Mesodermal cell (in vitro differentiated cells): ENCODE measurements at regions not wholly inside any gene's neighbourhood (a gene's known extent, or its start where the extent isn't known, plus 50 kb on each side); places are given as distances from the start of the nearest gene placed in this dataset.

Source experiments
- H3K27ac ChIP-seq: 2 replicates; pipeline ENCODE4 v1.7.0; 2013; ENCODE audit warnings: mild to moderate bottlenecking, low read depth, low read length, moderate library complexity; ENCODE audit not compliant: severe bottlenecking
- H3K36me3 ChIP-seq: 2 replicates; pipeline ENCODE4 v1.7.1; 2013; ENCODE audit warnings: mild to moderate bottlenecking, low read length, moderate library complexity; ENCODE audit not compliant: control insufficient read depth, insufficient read depth
- H3K4me1 ChIP-seq: one replicate; pipeline ENCODE4 v1.7.1; 2013; ENCODE audit warnings: mild to moderate bottlenecking, low read length; ENCODE audit not compliant: insufficient read depth, control insufficient read depth, poor library complexity, severe bottlenecking
- H3K4me3 ChIP-seq: 2 replicates; pipeline ENCODE4 v1.7.0; 2013; ENCODE audit warnings: low read length, control low read depth, mild to moderate bottlenecking; ENCODE audit not compliant: insufficient read depth, poor library complexity, severe bottlenecking; ENCODE audit errors: extremely low read depth
- H3K9me3 ChIP-seq: 2 replicates; pipeline ENCODE4 v1.7.1; 2013; ENCODE audit warnings: mild to moderate bottlenecking, low read length, moderate library complexity; ENCODE audit not compliant: control insufficient read depth
- WGBS, 2 experiments: methylation state at CpG; one replicate each; pipeline ENCODE4 v1.1.5; 2013; ENCODE audit warnings: missing lambda C conversion rate in 2 of 2; ENCODE audit not compliant: insufficient coverage in 2 of 2; 5-methylcytosine and 5-hydroxymethylcytosine counted together

DNA sequence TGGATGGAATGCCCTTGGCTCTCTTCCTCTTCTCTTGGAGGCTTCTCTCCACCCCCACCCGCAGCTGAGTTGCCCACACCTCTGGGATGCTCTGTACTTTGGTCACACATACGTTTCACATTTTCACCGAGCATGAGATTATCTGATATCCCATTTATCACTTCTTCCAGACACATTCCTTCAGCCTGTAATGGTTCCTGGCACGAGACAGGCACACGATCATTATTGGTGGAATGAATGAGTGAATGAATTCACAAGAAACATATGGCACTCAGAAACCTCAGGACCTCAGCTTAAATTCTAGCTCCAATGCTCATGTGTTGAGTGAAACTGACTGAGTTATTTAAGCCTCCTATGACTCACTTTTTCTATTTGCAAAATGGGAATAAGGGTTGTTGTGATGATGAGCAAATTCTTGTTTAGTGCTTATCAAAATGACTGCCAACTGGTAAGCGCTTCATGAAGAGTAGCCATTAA lies 242.7 kb upstream of the JUN start:
- 93% methylated on average over 3 of the region's 6 CpGs; no CpG with 5 or more reads in 1 of the 2 experiments for WGBS, 2 experiments
- H3K4me1 ChIP-seq, result peaks cover 17% of the 10 kb centered on the region
- no peaks in the 10 kb centered on the region for H3K9me3 ChIP-seq
- H3K36me3 ChIP-seq, result no peaks in the 10 kb centered on the region
- H3K4me3 ChIP-seq, result no peak overlapping the region
- no peak overlapping the region for H3K27ac ChIP-seq

DNA sequence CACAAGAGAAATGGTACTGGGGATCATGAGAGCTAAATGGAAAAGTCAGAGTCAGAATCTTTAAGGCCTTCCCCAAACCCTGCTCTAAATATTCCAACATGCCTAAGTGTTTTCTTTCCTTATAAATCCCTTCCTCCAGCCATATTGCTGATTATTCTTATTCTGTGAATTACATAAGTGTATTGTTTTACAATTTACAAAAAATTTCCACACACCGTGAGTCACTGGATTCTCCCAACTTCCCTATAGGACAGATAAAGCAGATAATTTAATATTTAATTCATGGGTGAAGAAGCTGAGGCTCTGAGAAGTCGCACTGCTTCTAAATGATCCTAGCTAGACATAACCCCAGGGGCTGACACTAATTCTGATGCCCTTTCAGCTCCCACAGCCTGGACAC lies 243.3 kb upstream of the JUN start:
- no peak overlapping the region for H3K4me3 ChIP-seq
- H3K4me1 ChIP-seq, result peaks cover 17% of the 10 kb centered on the region
- no CpG with 5 or more reads among the region's 2 CpGs for WGBS, 2 experiments
- no peaks in the 10 kb centered on the region for H3K36me3 ChIP-seq
- H3K9me3 ChIP-seq, result no peaks in the 10 kb centered on the region
- no peak overlapping the region for H3K27ac ChIP-seq

DNA sequence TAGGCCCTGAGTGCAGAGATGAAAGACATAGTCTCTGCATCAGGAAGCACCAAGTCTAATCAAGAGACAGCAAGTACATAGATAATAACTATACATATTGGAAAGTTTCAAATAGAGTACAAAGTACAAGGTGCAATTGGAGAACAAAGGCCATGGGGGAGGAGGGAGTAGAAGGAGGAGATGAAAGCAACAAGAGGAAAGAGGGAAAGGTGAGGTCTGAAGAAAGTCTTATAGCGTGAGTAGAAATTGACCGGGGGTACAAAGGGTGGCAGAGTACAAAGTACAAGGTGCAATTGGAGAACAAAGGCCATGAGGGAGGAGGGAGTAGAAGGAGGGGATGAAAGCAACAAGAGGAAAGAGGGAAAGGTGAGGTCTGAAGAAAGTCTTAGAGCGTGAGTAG lies 244.2 kb upstream of the JUN start:
- WGBS, 2 experiments, result 92 to 100% methylated on average over 3 of the region's 3 CpGs
- H3K4me1 ChIP-seq, result peaks cover 17% of the 10 kb centered on the region
- no peaks in the 10 kb centered on the region for H3K9me3 ChIP-seq
- no peak overlapping the region for H3K27ac ChIP-seq
- H3K4me3 ChIP-seq, result no peak overlapping the region
- no peaks in the 10 kb centered on the region for H3K36me3 ChIP-seq

DNA sequence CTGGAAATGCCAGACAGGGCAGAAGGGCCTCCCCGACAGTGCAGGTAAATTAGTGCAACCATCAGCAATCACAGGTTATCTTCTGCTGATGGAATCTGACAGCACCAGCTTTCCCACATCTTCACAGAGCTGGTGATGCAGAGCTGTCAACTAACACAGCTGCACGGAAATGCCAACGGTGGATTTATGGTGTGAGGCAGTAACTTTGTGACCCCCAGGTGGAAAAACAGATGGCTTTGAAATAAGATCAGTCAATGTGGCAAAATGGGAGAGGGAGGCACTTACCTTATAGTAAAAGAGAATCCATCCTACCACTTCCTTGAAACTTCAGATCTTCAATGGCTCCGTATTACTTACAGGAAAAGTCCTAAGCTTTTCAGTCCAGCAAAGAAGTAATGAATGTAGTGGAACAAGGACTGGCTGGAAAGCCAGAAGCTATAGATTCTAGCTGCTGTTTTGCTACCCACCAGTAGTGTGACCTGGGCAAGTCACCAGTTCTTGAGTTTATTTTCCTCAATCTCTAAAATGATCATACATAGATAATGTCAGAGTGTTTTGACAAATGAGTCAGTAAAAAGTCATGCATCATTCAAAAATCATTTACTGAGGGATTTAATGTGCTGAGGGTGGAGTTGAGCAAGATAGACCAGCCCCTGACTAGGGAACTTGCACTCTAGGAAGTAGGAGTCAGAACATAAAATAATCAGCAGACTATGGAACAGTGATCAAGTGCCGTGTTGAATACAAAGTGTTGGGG lies 245.7 kb upstream of the JUN start:
- Histone ChIP-seq H3K4me1 (peaks cover 17% of the 10 kb centered on the region), H3K9me3 (no peaks in the 10 kb centered on the region), H3K4me3 (no peak overlapping the region), H3K27ac (no peak overlapping the region), H3K36me3 (no peaks in the 10 kb centered on the region)
- WGBS, 2 experiments, result 96 to 100% methylated on average over 1 to 2 of the region's 5 CpGs

DNA sequence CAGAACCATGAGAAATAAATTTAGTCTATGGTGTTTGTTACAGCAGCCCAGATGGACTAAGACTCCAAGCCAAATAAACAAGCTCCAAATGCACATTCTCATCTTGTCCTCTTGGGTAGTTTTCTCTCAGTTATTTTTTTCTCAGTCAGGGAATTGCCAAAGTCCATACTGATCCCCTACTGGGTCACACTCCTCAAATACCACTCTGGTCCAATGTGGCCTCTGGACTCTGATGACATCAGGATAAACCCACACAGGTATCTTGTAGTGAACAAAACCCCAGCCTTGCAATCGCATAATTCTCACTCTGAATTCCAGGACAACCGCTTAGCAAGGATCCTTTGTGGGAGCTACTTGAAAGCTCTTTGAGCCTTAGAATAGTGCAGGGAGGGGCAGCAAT lies 248.4 kb upstream of the JUN start:
- no peaks in the 10 kb centered on the region for H3K4me1 ChIP-seq
- H3K9me3 ChIP-seq, result no peaks in the 10 kb centered on the region
- no peak overlapping the region for H3K4me3 ChIP-seq
- no peak overlapping the region for H3K27ac ChIP-seq
- no peaks in the 10 kb centered on the region for H3K36me3 ChIP-seq
- WGBS, 2 experiments, result 100% methylated on average over 1 of the region's 2 CpGs

DNA sequence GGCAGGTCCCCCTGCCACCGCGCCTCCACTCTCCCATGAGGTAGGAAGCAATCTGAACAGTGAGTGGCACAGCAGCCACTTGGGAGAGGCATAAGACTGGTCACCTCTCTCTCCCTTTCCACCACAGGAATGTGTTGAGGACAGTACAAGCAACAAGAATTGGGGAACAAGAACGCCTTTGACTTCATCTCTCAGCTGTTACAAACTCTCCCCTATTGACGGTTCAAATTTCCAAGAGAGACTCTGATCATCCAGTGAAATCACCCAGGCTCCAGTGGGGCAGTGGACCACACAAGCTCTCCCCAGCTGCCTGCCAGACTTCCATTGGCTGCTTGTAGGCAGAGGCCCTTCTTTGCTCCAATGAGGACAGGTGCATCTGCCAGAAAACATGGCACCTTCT lies 249.9 kb upstream of the JUN start:
- no peak overlapping the region for H3K27ac ChIP-seq
- no peaks in the 10 kb centered on the region for H3K4me1 ChIP-seq
- no peak overlapping the region for H3K4me3 ChIP-seq
- WGBS, 2 experiments, result 94 to 100% methylated on average over 1 to 2 of the region's 4 CpGs
- H3K9me3 ChIP-seq, result no peaks in the 10 kb centered on the region
- H3K36me3 ChIP-seq, result no peaks in the 10 kb centered on the region

DNA sequence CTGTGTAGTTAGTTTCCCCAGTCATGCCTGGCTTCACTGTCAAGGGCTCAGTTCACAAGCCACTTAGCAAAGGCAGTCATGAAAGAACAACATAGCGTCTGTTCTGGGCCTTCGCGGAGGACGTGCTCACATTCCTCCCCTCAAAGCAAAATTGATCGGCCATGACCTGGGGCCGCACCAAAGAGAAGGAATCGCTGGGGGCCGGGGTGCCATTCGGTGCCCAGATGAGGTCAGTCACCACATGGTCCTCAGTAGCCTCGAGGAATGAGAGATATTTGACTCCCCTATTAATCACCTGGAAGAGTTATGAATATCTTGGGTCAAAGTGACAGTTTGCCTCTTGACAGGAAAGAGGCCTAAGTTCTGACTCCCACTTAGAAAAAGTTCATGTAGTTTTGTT lies 251.1 kb upstream of the JUN start:
- no peaks in the 10 kb centered on the region for H3K9me3 ChIP-seq
- WGBS, 2 experiments, result 74 to 77% methylated on average over 5 to 8 of the region's 10 CpGs
- H3K36me3 ChIP-seq, result no peaks in the 10 kb centered on the region
- no peak overlapping the region for H3K4me3 ChIP-seq
- H3K27ac ChIP-seq, result no peak overlapping the region
- no peaks in the 10 kb centered on the region for H3K4me1 ChIP-seq

DNA sequence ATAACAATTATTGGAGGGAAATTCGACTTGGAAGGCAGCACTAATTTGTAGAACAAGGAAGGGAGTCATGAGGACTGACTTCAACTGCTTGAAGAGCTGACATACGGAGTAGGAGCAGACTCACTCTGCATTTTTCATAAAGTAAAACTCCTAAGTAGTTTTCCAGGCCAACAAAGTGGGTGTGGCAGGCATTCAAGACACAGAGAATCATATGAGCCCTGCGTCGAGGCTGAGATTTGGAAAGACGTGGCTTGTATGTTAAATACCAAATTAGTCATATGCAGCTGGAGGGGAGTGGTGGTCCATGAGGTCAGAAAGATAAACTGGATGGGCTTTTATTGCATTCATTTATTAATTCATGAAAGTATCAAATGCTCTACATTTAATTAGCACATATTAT lies 255.7 kb upstream of the JUN start:
- Histone ChIP-seq H3K4me1 (no peaks in the 10 kb centered on the region), H3K9me3 (no peaks in the 10 kb centered on the region), H3K36me3 (no peaks in the 10 kb centered on the region), H3K4me3 (no peak overlapping the region), H3K27ac (no peak overlapping the region)
- WGBS, 2 experiments, result 89 to 90% methylated on average over 4 to 5 of the region's 5 CpGs

DNA sequence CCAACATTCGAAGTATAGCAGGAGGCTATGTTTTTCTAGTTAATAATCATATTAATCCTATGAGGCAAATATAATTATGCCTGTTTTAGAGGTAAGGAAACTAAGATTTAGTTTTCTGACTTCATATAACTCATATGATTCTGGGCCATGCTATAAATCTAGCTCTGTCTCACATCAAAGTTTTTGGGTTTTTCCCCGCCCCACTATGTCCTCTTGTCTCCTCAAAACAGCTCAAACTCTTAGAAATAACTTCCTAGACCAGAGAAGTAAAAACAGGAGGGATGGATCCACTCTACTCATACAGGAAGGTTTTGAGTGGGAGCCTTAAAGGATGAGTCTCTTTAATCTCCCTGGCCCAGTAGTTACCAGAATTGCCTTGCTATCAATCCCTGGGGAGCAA lies 256.4 kb upstream of the FGGY start:
- no peaks in the 10 kb centered on the region for H3K9me3 ChIP-seq
- H3K27ac ChIP-seq, result no peak overlapping the region
- H3K4me1 ChIP-seq, result no peaks in the 10 kb centered on the region
- H3K4me3 ChIP-seq, result no peak overlapping the region
- no peaks in the 10 kb centered on the region for H3K36me3 ChIP-seq
- WGBS, 2 experiments, result no CpG with 5 or more reads among the region's 2 CpGs

DNA sequence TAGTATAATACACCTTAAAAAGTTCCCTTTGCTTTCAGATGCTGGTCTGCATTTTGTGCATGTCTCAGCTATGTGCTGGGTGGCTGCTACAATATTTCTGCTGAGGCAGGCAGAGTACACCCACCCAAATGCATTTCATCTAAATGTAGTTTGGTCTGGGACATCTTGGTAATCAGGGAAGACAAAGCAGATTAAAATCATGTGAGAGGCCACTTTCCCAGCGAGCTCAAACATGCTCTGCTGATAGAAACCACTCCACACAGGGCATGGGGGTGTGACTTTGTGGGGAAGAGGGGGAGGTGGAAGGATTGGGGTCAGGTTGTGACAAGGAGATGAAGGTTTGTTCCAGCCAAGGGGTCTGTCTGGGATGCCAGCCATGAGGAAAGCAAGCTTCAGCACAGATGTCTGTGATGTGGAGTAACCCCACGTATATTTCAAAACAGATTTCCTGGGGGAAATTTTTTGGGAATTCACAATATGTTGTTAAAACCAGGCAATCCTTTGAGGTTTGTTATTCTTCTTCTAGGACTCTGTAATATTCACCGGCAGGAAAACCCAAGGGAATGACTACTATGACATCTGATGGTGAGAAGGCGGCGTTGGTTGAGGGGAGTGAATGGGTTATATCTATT lies 255.1 kb upstream of the FGGY start:
- Histone ChIP-seq H3K9me3 (no peaks in the 10 kb centered on the region), H3K4me3 (no peak overlapping the region), H3K27ac (no peak overlapping the region), H3K4me1 (no peaks in the 10 kb centered on the region), H3K36me3 (no peaks in the 10 kb centered on the region)
- 67 to 100% methylated on average over 1 to 2 of the region's 5 CpGs for WGBS, 2 experiments

DNA sequence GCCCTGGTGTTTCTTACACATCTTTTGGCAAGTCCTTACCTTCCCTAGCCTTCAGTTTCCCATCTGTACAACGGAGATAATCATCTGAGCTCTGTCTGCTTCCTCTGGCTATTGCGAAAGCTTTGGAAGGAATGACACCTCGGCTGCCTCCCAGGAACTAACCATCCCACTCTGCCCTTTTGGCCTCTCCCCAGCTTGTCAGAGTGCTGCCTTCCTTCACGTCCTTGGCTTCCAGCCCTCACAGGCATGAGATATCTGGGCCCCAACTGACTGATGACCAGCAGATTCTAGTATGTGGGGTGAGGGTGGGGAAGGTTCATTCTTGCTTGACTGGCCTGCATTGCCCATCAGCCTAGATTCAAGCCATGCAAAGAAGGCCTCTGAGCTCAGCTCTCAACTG lies 253.1 kb upstream of the FGGY start:
- Histone ChIP-seq H3K27ac (no peak overlapping the region), H3K4me3 (no peak overlapping the region), H3K9me3 (no peaks in the 10 kb centered on the region), H3K36me3 (no peaks in the 10 kb centered on the region), H3K4me1 (no peaks in the 10 kb centered on the region)
- WGBS, 2 experiments, result 65 to 84% methylated on average over 3 of the region's 4 CpGs
